Neural crest cell (in vitro differentiated cells): ENCODE measurements at regions not wholly inside any gene's neighbourhood (a gene's known extent, or its start where the extent isn't known, plus 50 kb on each side); places are given as distances from the start of the nearest gene placed in this dataset.

Experiments
- DNase-seq: peaks from one replicate; pipeline ENCODE4 v3.0.0; 2021; ENCODE audit warnings: low read depth, mixed read lengths, low spot score
- H3K27ac Mint-ChIP-seq: one replicate; pipeline ENCODE4 v1.8.0; 2021; ENCODE audit warnings: mild to moderate bottlenecking, mixed read lengths; ENCODE audit not compliant: unreplicated experiment
- H3K27me3 Mint-ChIP-seq: 2 replicates; pipeline ENCODE4 v1.8.0; 2021; ENCODE audit warnings: low read depth, mild to moderate bottlenecking, mixed read lengths
- H3K36me3 Mint-ChIP-seq: 2 replicates; pipeline ENCODE4 v1.8.0; 2021; ENCODE audit warnings: low read depth, mild to moderate bottlenecking, mixed read lengths
- H3K4me1 Mint-ChIP-seq: 2 replicates; pipeline ENCODE4 v1.8.0; 2021; ENCODE audit warnings: mixed read lengths
- H3K4me3 Mint-ChIP-seq: one replicate; pipeline ENCODE4 v1.8.0; 2021; ENCODE audit warnings: mild to moderate bottlenecking, mixed read lengths
- H3K9me3 Mint-ChIP-seq: 2 replicates; pipeline ENCODE4 v1.8.0; 2021; ENCODE audit warnings: mixed read lengths
- TF ChIP-seq, protein P1 (sequence below): fragments of 200-600 bp; sonication (generic); conservative IDR thresholded peaks from 2 replicates; pipeline ENCODE4 v1.5.0; 2021; ENCODE audit warnings: antibody characterized with exemption, mild to moderate bottlenecking

DNA sequence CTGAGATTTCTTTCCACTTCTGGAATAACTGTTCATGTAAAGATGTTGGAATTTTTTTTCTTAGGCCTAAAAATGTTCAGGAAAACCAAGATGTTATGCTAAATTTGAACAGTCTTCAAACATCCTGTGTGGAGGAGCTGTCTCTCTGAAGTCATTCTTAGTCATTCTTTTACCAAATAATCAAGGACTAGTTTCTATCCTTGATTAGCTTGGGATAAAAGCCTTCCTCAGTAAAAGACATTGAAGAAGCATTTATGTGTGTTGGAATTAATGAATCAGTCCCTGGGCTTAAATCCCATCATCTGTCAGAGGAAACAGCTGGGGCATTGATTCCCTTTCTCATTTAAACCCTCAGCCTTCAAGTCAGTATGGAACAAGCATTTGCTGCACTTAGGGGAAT, 300.1 kb upstream of the NXPH2 start:
- H3K9me3 Mint-ChIP-seq, result no peaks in the 10 kb centered on the region
- H3K27ac Mint-ChIP-seq, result no peak overlapping the region
- H3K4me1 Mint-ChIP-seq, result no peaks in the 10 kb centered on the region
- no peaks in the 10 kb centered on the region for H3K27me3 Mint-ChIP-seq
- no peak overlapping the region for H3K4me3 Mint-ChIP-seq
- TF ChIP-seq, protein P1, sequence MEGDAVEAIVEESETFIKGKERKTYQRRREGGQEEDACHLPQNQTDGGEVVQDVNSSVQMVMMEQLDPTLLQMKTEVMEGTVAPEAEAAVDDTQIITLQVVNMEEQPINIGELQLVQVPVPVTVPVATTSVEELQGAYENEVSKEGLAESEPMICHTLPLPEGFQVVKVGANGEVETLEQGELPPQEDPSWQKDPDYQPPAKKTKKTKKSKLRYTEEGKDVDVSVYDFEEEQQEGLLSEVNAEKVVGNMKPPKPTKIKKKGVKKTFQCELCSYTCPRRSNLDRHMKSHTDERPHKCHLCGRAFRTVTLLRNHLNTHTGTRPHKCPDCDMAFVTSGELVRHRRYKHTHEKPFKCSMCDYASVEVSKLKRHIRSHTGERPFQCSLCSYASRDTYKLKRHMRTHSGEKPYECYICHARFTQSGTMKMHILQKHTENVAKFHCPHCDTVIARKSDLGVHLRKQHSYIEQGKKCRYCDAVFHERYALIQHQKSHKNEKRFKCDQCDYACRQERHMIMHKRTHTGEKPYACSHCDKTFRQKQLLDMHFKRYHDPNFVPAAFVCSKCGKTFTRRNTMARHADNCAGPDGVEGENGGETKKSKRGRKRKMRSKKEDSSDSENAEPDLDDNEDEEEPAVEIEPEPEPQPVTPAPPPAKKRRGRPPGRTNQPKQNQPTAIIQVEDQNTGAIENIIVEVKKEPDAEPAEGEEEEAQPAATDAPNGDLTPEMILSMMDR, result no peak
- DNase-seq, result no peak
- H3K36me3 Mint-ChIP-seq, result no peaks in the 10 kb centered on the region

DNA sequence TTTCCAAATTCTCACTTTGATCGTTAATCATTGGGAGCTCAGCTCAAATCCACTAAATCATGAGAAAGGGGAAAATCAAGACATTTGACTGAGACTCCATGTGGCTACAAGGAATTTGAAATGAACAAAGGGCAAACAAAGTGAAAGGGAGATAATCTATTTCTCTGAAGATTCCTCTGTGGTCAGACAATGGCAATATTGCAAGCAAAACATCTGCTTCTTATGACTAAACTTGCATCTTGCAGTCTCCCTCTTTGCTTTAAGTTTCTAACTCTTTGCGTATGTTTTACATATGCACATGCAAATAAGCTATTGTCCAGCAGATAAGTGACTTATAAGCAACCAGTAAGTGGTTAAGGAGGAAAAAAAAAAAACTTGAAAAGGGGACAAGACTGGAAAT, 299.1 kb upstream of the NXPH2 start:
- no peaks in the 10 kb centered on the region for H3K4me1 Mint-ChIP-seq
- TF ChIP-seq, protein P1, result no peak
- no peak overlapping the region for H3K27ac Mint-ChIP-seq
- DNase-seq, result no peak
- no peak overlapping the region for H3K4me3 Mint-ChIP-seq
- no peaks in the 10 kb centered on the region for H3K27me3 Mint-ChIP-seq
- no peaks in the 10 kb centered on the region for H3K36me3 Mint-ChIP-seq
- H3K9me3 Mint-ChIP-seq, result no peaks in the 10 kb centered on the region

DNA sequence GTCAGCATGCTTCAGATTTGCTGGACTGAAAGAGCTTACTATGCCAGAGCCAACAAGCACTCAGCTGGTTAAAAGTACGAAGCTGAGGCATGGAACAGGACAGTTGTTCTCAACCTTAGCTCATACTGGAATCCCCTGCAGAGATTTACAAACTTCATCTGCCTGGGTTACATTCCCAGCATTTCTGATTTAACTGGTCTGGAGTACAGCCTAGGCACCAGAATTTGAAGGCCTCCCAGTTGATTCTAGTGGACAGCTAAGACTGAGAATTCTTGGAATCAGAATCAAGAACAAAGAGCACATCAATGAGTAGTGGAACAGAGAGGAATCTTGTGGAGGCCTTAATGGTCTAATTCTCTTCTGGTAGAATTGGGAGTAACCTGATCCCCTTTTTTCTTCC, 298.2 kb upstream of the NXPH2 start:
- H3K4me1 Mint-ChIP-seq, result no peaks in the 10 kb centered on the region
- no peak overlapping the region for H3K4me3 Mint-ChIP-seq
- H3K27ac Mint-ChIP-seq, result no peak overlapping the region
- no peaks in the 10 kb centered on the region for H3K9me3 Mint-ChIP-seq
- no peaks in the 10 kb centered on the region for H3K27me3 Mint-ChIP-seq
- no peak for DNase-seq
- no peaks in the 10 kb centered on the region for H3K36me3 Mint-ChIP-seq
- TF ChIP-seq, protein P1, result no peak

DNA sequence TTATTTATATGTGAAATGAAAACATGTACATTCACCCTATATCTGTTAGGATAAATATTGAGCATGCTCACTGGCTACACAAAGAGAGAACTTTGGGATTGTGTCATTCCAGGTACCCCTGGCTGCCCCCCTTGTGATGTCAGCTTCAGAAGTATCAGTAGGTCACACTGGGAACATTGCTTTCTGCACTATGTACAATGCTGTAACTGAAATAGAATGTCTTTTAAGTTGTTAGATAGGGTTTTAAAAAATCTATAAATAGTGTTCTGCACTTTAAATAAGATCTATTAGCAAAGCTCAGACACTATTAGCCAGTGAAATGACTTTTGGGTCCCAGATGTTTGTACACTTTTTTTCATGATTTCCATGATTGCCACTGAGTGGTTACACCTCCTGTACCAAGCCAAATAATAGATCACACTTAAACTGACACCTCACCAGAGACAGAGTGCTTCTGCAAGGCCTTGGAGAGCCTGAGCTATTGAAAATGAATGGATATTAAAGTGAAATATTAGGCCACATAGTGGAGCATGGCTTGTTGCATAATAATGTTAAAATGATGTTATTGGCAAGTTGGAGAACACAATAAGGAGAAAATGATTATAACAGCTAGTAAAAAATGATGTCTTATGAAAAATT, 297.0 kb upstream of the NXPH2 start:
- TF ChIP-seq, protein P1, result no peak
- H3K4me3 Mint-ChIP-seq, result no peak overlapping the region
- no peak overlapping the region for H3K27ac Mint-ChIP-seq
- no peaks in the 10 kb centered on the region for H3K4me1 Mint-ChIP-seq
- H3K27me3 Mint-ChIP-seq, result no peaks in the 10 kb centered on the region
- H3K36me3 Mint-ChIP-seq, result no peaks in the 10 kb centered on the region
- no peak for DNase-seq
- H3K9me3 Mint-ChIP-seq, result no peaks in the 10 kb centered on the region

DNA sequence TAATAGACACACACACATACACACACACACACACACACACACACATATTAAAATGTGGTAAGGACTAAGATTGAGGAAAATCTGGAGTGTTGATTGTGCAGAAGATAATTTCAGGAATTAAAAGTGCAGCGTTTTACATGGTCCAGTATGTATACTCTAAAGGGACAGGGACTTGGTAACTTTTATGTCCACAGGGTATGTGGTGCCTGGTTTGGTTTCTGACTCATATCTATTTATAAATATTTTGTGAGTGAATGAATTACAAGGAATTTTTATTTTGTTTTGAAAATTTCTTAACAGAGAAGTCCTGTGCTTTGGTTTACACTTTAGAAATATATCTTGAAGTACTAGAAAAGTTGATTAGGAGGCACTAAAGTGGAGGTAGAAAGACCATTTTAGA, 287.7 kb upstream of the NXPH2 start:
- no peaks in the 10 kb centered on the region for H3K4me1 Mint-ChIP-seq
- no peak overlapping the region for H3K27ac Mint-ChIP-seq
- no peaks in the 10 kb centered on the region for H3K36me3 Mint-ChIP-seq
- H3K9me3 Mint-ChIP-seq, result no peaks in the 10 kb centered on the region
- peaks cover 3% of the 10 kb centered on the region for H3K27me3 Mint-ChIP-seq
- H3K4me3 Mint-ChIP-seq, result no peak overlapping the region
- TF ChIP-seq, protein P1, result no peak
- no peak for DNase-seq
